ENCODE measurements at regions not wholly inside any gene's neighbourhood (a gene's known extent, or its start where the extent isn't known, plus 50 kb on each side); places are given as distances from the start of the nearest gene placed in this dataset.
"Not testable (repeated sequence)": the region's sequence is repeated elsewhere in the genome, so short reads cannot be mapped to it uniquely, and the experiment has no call there.

GRCh38 chr10:44008270-44008916 is 359.7 kb upstream of the ZNF32 start:
- DNase-seq (ENCODE audit: low read depth): no peak

GRCh38 chr10:44006771-44007170 is 358.1 kb upstream of the ZNF32 start:
- DNase-seq (ENCODE audit: low read depth): no peak

GRCh38 chr10:44005788-44006099 is 357.1 kb upstream of the ZNF32 start:
- no peak for DNase-seq (ENCODE audit: low read depth)

- no peak for DNase-seq (ENCODE audit: low read depth)
Observed at GRCh38 chr10:44004913-44005787, 356.5 kb upstream of the ZNF32 start.

GRCh38 chr10:43998021-43998809 is 349.5 kb upstream of the ZNF32 start:
- DNase-seq (ENCODE audit: low read depth): no peak

GRCh38 chr10:43997330-43997729 is 348.6 kb upstream of the ZNF32 start:
- DNase-seq (ENCODE audit: low read depth): no peak

GRCh38 chr10:43994539-43994938 is 345.9 kb upstream of the ZNF32 start:
- DNase-seq (ENCODE audit: low read depth): no peak

- not testable (repeated sequence) for DNase-seq (ENCODE audit: low read depth)
Observed at GRCh38 chr10:43992816-43993215, 344.1 kb upstream of the ZNF32 start.

- no peak for DNase-seq (ENCODE audit: low read depth)
Observed at GRCh38 chr10:43986374-43986773, 337.7 kb upstream of the ZNF32 start.

GRCh38 chr10:43985941-43986340 is 337.3 kb upstream of the ZNF32 start:
- no peak for DNase-seq (ENCODE audit: low read depth)

GRCh38 chr10:43983856-43984271 is 335.2 kb upstream of the ZNF32 start:
- no peak for DNase-seq (ENCODE audit: low read depth)

- no peak for DNase-seq (ENCODE audit: low read depth)
Observed at GRCh38 chr10:43983405-43983804, 334.7 kb upstream of the ZNF32 start.

- no peak for DNase-seq (ENCODE audit: low read depth)
Observed at GRCh38 chr10:43982250-43982649, 333.6 kb upstream of the ZNF32 start.

GRCh38 chr10:43981696-43982095 is 333.0 kb upstream of the ZNF32 start:
- DNase-seq (ENCODE audit: low read depth): no peak

GRCh38 chr10:43981232-43981631 is 332.6 kb upstream of the ZNF32 start:
- no peak for DNase-seq (ENCODE audit: low read depth)

- DNase-seq (ENCODE audit: low read depth): no peak
Observed at GRCh38 chr10:43980715-43981114, 332.0 kb upstream of the ZNF32 start.

- no peak for DNase-seq (ENCODE audit: low read depth)
Observed at GRCh38 chr10:43980313-43980712, 331.6 kb upstream of the ZNF32 start.

GRCh38 chr10:43979551-43979950 is 330.9 kb upstream of the ZNF32 start:
- DNase-seq (ENCODE audit: low read depth): no peak

GRCh38 chr10:43978936-43979335 is 330.3 kb upstream of the ZNF32 start:
- DNase-seq (ENCODE audit: low read depth): no peak

GRCh38 chr10:43978091-43978490 is 329.4 kb upstream of the ZNF32 start:
- DNase-seq (ENCODE audit: low read depth): no peak

GRCh38 chr10:43976292-43976691 is 327.6 kb upstream of the ZNF32 start:
- DNase-seq (ENCODE audit: low read depth): no peak

- DNase-seq (ENCODE audit: low read depth): no peak
Observed at GRCh38 chr10:43973801-43974200, 325.1 kb upstream of the ZNF32 start.
